ENCODE measurements at regions not wholly inside any gene's neighbourhood (a gene's known extent, or its start where the extent isn't known, plus 50 kb on each side); places are given as distances from the start of the nearest gene placed in this dataset.

GRCh38 chr12:127425474-127425873 lies 841.5 kb upstream of the TMEM132C start:
- no peaks in the 10 kb centered on the region for H3F3A ChIP-seq (ENCODE audit: insufficient read depth, low read length, poor library complexity, severe bottlenecking)
- H4K20me1 ChIP-seq (ENCODE audit: insufficient read depth), result no peaks in the 10 kb centered on the region
- H3K4me3 ChIP-seq (ENCODE audit: low read length), result no peak overlapping the region
- no peaks in the 10 kb centered on the region for H3K27me3 ChIP-seq (ENCODE audit: insufficient read depth, low read depth, low read length)
- H3K9ac ChIP-seq (ENCODE audit: low read length), result no peak overlapping the region
- no peak for TF ChIP-seq EP300 (conservative IDR thresholded peaks at IDR 0.05; ENCODE audit: poor library complexity, severe bottlenecking)
- no peak for TF ChIP-seq REST (IDR thresholded peaks at IDR 0.05; ENCODE audit: borderline replicate concordance)
- TF ChIP-seq MXI1 (conservative IDR thresholded peaks at IDR 0.05; ENCODE audit: poor library complexity, severe bottlenecking), result no peak
- TF ChIP-seq RAD21 (conservative IDR thresholded peaks at IDR 0.05), result no peak
- TF ChIP-seq TAF1 (IDR thresholded peaks at IDR 0.05; ENCODE audit: low read depth), result no peak
- no peaks in the 10 kb centered on the region for H3K79me2 ChIP-seq (replicated peaks; ENCODE audit: insufficient read depth, low read length)
- H3K36me3 ChIP-seq (ENCODE audit: insufficient read depth, low read length), result no peaks in the 10 kb centered on the region
- no peak overlapping the region for H3K27ac ChIP-seq (ENCODE audit: low read length)
- no peak overlapping the region for H2AFZ ChIP-seq (ENCODE audit: low read depth, low read length)
- H3K9me2 ChIP-seq (ENCODE audit: insufficient read depth, low read length), result no peaks in the 10 kb centered on the region
- no peak overlapping the region for H3K4me2 ChIP-seq (ENCODE audit: low read length)
- no peaks in the 10 kb centered on the region for H3K9me3 ChIP-seq (ENCODE audit: low read length)

- H3K36me3 ChIP-seq (ENCODE audit: insufficient read depth, low read length), result no peaks in the 10 kb centered on the region
- H3K9me3 ChIP-seq (ENCODE audit: low read length), result no peaks in the 10 kb centered on the region
- no peak overlapping the region for H3K4me3 ChIP-seq (ENCODE audit: low read length)
- H3K27ac ChIP-seq (ENCODE audit: low read length), result no peak overlapping the region
- H3F3A ChIP-seq (ENCODE audit: insufficient read depth, low read length, poor library complexity, severe bottlenecking), result no peaks in the 10 kb centered on the region
- H4K20me1 ChIP-seq (ENCODE audit: insufficient read depth), result no peaks in the 10 kb centered on the region
- H2AFZ ChIP-seq (ENCODE audit: low read depth, low read length), result no peak overlapping the region
- TF ChIP-seq POLR2AphosphoS5 (IDR thresholded peaks at IDR 0.05), result no peak
- TF ChIP-seq RAD21 (conservative IDR thresholded peaks at IDR 0.05), result no peak
- no peak for TF ChIP-seq TAF1 (IDR thresholded peaks at IDR 0.05; ENCODE audit: low read depth)
- no peak for TF ChIP-seq CTCF (IDR thresholded peaks at IDR 0.05; ENCODE audit: poor library complexity, severe bottlenecking)
- TF ChIP-seq REST (IDR thresholded peaks at IDR 0.05; ENCODE audit: borderline replicate concordance), result no peak
- TF ChIP-seq SMC3 (conservative IDR thresholded peaks at IDR 0.05; ENCODE audit: poor library complexity), result no peak
- TF ChIP-seq MXI1 (conservative IDR thresholded peaks at IDR 0.05; ENCODE audit: poor library complexity, severe bottlenecking), result no peak
- TF ChIP-seq EZH2 (IDR thresholded peaks at IDR 0.05; ENCODE audit: borderline replicate concordance, insufficient read depth, low read length, poor library complexity, severe bottlenecking), result no peak
- no peak for TF ChIP-seq EP300 (conservative IDR thresholded peaks at IDR 0.05; ENCODE audit: poor library complexity, severe bottlenecking)
- no peak overlapping the region for H3K9ac ChIP-seq (ENCODE audit: low read length)
- no peak overlapping the region for H3K4me2 ChIP-seq (ENCODE audit: low read length)
- no peaks in the 10 kb centered on the region for H3K27me3 ChIP-seq (ENCODE audit: insufficient read depth, low read depth, low read length)
- H3K79me2 ChIP-seq (replicated peaks; ENCODE audit: insufficient read depth, low read length), result no peaks in the 10 kb centered on the region
- no peaks in the 10 kb centered on the region for H3K9me2 ChIP-seq (ENCODE audit: insufficient read depth, low read length)
These were observed 838.5 kb upstream of the TMEM132C start for GRCh38 chr12:127428420-127428819.
